Dedifferentiated amniotic fluid mesenchymal stem cell (primary cell): ENCODE measurements at regions not wholly inside any gene's neighbourhood (a gene's known extent, or its start where the extent isn't known, plus 50 kb on each side); places are given as distances from the start of the nearest gene placed in this dataset.

Experiments
- DNase-seq: peaks from one replicate; pipeline ENCODE4 v3.0.0-alpha.2; 2016; ENCODE audit errors: extremely low spot score

GRCh38 chr1:80075351-80075750 lies 1068.8 kb upstream of the ADGRL4 start:
- no peak for DNase-seq

- DNase-seq = no peak
Observed at GRCh38 chr1:80072563-80072962, 1066.0 kb upstream of the ADGRL4 start.

GRCh38 chr1:80066060-80066459 lies 1059.5 kb upstream of the ADGRL4 start:
- no peak for DNase-seq

- DNase-seq = no peak
Observed at GRCh38 chr1:80064524-80064923, 1058.0 kb upstream of the ADGRL4 start.

GRCh38 chr1:80059940-80060339 lies 1053.4 kb upstream of the ADGRL4 start:
- DNase-seq = no peak

- no peak for DNase-seq
Observed at GRCh38 chr1:80056179-80056578, 1049.6 kb upstream of the ADGRL4 start.

- DNase-seq = no peak
Observed at GRCh38 chr1:80054129-80054528, 1047.6 kb upstream of the ADGRL4 start.

- DNase-seq = no peak
Observed at GRCh38 chr1:80053613-80054012, 1047.1 kb upstream of the ADGRL4 start.

GRCh38 chr1:80050523-80050922 lies 1044.0 kb upstream of the ADGRL4 start:
- DNase-seq = no peak

- DNase-seq = no peak
Observed at GRCh38 chr1:80050085-80050484, 1043.6 kb upstream of the ADGRL4 start.

- no peak for DNase-seq
Observed at GRCh38 chr1:80048716-80049115, 1042.2 kb upstream of the ADGRL4 start.

- no peak for DNase-seq
Observed at GRCh38 chr1:80047791-80048190, 1041.3 kb upstream of the ADGRL4 start.

- DNase-seq = no peak
Observed at GRCh38 chr1:80044662-80045061, 1038.1 kb upstream of the ADGRL4 start.

GRCh38 chr1:80036690-80037432 lies 1030.3 kb upstream of the ADGRL4 start:
- no peak for DNase-seq

- DNase-seq = no peak
Observed at GRCh38 chr1:80023358-80023757, 1016.8 kb upstream of the ADGRL4 start.

- DNase-seq = no peak
Observed at GRCh38 chr1:80021891-80022290, 1015.4 kb upstream of the ADGRL4 start.

GRCh38 chr1:80018348-80018747 lies 1011.8 kb upstream of the ADGRL4 start:
- no peak for DNase-seq

- no peak for DNase-seq
Observed at GRCh38 chr1:80008934-80009333, 1002.4 kb upstream of the ADGRL4 start.

- DNase-seq = no peak
Observed at GRCh38 chr1:80003250-80003649, 996.7 kb upstream of the ADGRL4 start.

- no peak for DNase-seq
Observed at GRCh38 chr1:79988401-79988800, 981.9 kb upstream of the ADGRL4 start.

- DNase-seq = no peak
Observed at GRCh38 chr1:79982211-79982610, 975.7 kb upstream of the ADGRL4 start.

GRCh38 chr1:79981481-79981880 lies 975.0 kb upstream of the ADGRL4 start:
- DNase-seq = no peak

- no peak for DNase-seq
Observed at GRCh38 chr1:79979346-79979745, 972.8 kb upstream of the ADGRL4 start.

- no peak for DNase-seq
Observed at GRCh38 chr1:79976287-79976686, 969.8 kb upstream of the ADGRL4 start.
